Fibroblast of mammary gland (primary cell): ENCODE measurements at regions not wholly inside any gene's neighbourhood (a gene's known extent, or its start where the extent isn't known, plus 50 kb on each side); places are given as distances from the start of the nearest gene placed in this dataset.

Experiments used
- DNase-seq: peaks from one replicate; pipeline ENCODE4 v3.0.0-alpha.2; 2010; ENCODE audit warnings: low read depth
- H3K4me3 ChIP-seq: 2 replicates; pipeline ENCODE4 v1.5.1; 2011; ENCODE audit warnings: low read depth, mild to moderate bottlenecking, low read length, moderate library complexity; ENCODE audit not compliant: control insufficient read depth
- TF ChIP-seq, protein P1 (sequence below): conservative IDR thresholded peaks from 2 replicates; pipeline ENCODE4 v1.5.1; 2011; ENCODE audit warnings: low read depth, low read length, inconsistent platforms; ENCODE audit not compliant: control insufficient read depth, insufficient read depth

- TF ChIP-seq, protein P1, sequence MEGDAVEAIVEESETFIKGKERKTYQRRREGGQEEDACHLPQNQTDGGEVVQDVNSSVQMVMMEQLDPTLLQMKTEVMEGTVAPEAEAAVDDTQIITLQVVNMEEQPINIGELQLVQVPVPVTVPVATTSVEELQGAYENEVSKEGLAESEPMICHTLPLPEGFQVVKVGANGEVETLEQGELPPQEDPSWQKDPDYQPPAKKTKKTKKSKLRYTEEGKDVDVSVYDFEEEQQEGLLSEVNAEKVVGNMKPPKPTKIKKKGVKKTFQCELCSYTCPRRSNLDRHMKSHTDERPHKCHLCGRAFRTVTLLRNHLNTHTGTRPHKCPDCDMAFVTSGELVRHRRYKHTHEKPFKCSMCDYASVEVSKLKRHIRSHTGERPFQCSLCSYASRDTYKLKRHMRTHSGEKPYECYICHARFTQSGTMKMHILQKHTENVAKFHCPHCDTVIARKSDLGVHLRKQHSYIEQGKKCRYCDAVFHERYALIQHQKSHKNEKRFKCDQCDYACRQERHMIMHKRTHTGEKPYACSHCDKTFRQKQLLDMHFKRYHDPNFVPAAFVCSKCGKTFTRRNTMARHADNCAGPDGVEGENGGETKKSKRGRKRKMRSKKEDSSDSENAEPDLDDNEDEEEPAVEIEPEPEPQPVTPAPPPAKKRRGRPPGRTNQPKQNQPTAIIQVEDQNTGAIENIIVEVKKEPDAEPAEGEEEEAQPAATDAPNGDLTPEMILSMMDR: no peak
- no peak for DNase-seq
- no peak overlapping the region for H3K4me3 ChIP-seq
These were observed 62.5 kb downstream of the FAM43A start for GRCh38 chr3:194748225-194748624.

DNA sequence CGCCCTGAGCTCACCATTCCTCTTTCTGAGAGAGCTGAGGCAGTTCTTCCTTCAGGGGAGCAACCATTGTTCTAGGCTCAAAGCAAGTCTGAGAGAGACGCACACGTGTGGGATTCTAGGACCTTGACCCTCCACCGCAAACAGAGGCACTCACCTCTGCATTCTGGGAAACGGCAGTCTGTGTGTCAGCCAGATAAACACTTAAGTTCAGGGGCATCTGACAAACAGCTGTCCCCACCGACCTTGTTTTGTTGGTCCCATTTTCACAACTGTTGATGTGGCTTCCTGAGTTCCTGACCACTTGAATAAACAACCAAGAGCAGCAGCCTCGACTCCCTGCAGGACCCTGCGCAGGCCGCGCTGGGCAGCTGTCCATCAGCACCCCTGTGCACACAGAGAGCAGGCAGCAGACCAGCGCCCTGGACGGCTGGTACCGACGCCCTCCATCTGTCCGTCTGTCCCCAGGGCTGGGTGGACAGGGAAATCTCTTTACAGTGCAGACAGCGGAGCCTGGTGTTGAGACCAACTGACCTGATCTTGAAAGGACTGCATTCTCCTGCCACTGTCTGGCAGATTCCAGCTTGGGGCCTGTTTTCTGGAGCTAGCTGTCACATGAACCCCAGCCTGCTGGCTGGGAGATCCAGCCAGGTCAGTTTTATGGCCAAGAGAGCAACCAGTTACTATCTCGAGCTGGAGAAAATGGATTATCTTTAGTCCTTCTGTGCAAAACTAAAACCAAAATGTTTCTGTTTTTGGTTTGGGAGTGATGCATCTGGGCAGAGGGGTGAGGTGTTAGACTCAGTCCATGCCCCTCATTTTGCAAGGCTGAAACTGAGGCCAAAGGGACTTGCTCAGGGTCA, 64.2 kb downstream of the FAM43A start:
- TF ChIP-seq, protein P1: no peak
- no peak for DNase-seq
- no peak overlapping the region for H3K4me3 ChIP-seq

- TF ChIP-seq, protein P1: no peak
- H3K4me3 ChIP-seq: no peak overlapping the region
- DNase-seq: no peak
These were observed 64.8 kb downstream of the FAM43A start for GRCh38 chr3:194750491-194750828.

- no peak for DNase-seq
- TF ChIP-seq, protein P1: no peak
- no peak overlapping the region for H3K4me3 ChIP-seq
These were observed 70.2 kb downstream of the FAM43A start for GRCh38 chr3:194755671-194756459.

DNA sequence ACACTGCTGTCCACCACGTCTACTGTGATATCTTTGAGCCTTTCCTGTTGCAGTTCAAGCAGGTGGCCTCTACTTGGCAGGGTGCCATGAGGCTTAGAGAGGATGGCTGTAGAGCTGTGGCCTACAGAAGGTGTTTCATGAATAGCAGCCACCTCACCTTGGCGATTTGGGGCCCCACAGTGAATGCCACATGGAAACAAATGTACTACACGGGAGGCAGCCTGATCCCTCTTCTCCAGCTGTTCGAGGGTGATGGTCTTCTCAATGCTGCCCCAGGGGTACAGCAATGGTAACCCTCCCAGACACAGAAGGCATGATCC, 70.7 kb downstream of the FAM43A start:
- H3K4me3 ChIP-seq: no peak overlapping the region
- TF ChIP-seq, protein P1: no peak
- DNase-seq: no peak

DNA sequence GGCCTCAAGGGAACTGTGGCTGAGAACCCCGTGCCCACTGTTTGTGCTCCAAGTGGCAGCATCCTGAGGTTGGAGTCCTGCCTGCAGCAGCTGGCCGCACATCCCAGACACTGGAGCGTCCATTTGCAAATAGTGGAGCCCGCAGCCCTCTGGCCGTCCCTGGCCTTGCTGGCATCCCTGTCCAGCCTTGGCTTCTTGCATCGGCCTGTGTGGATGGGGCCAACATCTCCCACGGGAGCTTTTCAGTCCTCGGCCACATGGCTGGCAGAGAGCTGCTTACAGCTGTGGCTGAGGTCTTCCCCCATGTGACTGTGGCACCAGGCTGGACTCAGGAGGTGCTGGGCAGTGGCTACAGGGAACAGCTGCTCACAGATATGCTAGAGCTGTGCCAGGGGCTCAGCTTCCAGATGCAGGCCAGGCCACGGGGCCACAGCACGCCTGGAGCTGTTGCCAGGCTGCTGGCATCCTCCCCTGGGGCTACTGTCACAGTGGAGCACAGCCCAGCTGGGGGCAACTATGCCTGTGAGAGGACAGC, 71.2 kb downstream of the FAM43A start:
- TF ChIP-seq, protein P1: no peak
- H3K4me3 ChIP-seq: no peak overlapping the region
- no peak for DNase-seq
